WERI-Rb-1 (cell line): ENCODE measurements at regions not wholly inside any gene's neighbourhood (a gene's known extent, or its start where the extent isn't known, plus 50 kb on each side); places are given as distances from the start of the nearest gene placed in this dataset.

Experiments
- DNase-seq: peaks from one replicate; pipeline ENCODE4 v3.0.0-alpha.2; 2020
- H3K27ac ChIP-seq: fragments of 250-450 bp; sonication (Bioruptor Pico); 2 replicates; pipeline ENCODE4 v1.5.1; 2020; ENCODE audit warnings: mild to moderate bottlenecking, moderate library complexity
- H3K27me3 ChIP-seq: fragments of 250-450 bp; sonication (Bioruptor Pico); 2 replicates; pipeline ENCODE4 v1.5.1; 2021; ENCODE audit warnings: mild to moderate bottlenecking, low read depth, moderate library complexity; ENCODE audit not compliant: insufficient read depth, severe bottlenecking
- H3K36me3 ChIP-seq: fragments of 250-450 bp; sonication (Bioruptor Pico); 2 replicates; pipeline ENCODE4 v1.5.1; 2020; ENCODE audit warnings: mild to moderate bottlenecking, moderate library complexity
- H3K4me3 ChIP-seq: 2 replicates; pipeline ENCODE4 v1.5.1; 2011; ENCODE audit warnings: low read depth, mild to moderate bottlenecking, control low read depth, low read length
- H3K9me3 ChIP-seq: fragments of 250-450 bp; sonication (Bioruptor Pico); 2 replicates; pipeline ENCODE4 v1.5.1; 2021; ENCODE audit warnings: mild to moderate bottlenecking, moderate library complexity; ENCODE audit not compliant: severe bottlenecking
- CTCF ChIP-seq: IDR thresholded peaks from 2 replicates; pipeline ENCODE4 v1.5.1; 2011; ENCODE audit warnings: low read depth, mild to moderate bottlenecking, control low read depth, inconsistent platforms, low read length

- no peak for TF ChIP-seq CTCF
- Histone ChIP-seq H3K36me3 (no peaks in the 10 kb centered on the region), H3K4me3 (no peak overlapping the region), H3K27ac (no peak overlapping the region), H3K27me3 (no peaks in the 10 kb centered on the region), H3K9me3 (no peaks in the 10 kb centered on the region)
- no peak for DNase-seq
Measured at GRCh38 chr1:38603907-38604306, 255.7 kb downstream of the RRAGC start.

GRCh38 chr1:38600905-38601304 is 258.7 kb downstream of the RRAGC start:
- H3K4me3 ChIP-seq, result no peak overlapping the region
- no peaks in the 10 kb centered on the region for H3K9me3 ChIP-seq
- H3K36me3 ChIP-seq, result no peaks in the 10 kb centered on the region
- H3K27me3 ChIP-seq, result no peaks in the 10 kb centered on the region
- DNase-seq, result no peak
- TF ChIP-seq CTCF, result no peak
- no peak overlapping the region for H3K27ac ChIP-seq

- no peak overlapping the region for H3K27ac ChIP-seq
- H3K4me3 ChIP-seq, result no peak overlapping the region
- H3K36me3 ChIP-seq, result no peaks in the 10 kb centered on the region
- no peak for TF ChIP-seq CTCF
- H3K27me3 ChIP-seq, result no peaks in the 10 kb centered on the region
- no peaks in the 10 kb centered on the region for H3K9me3 ChIP-seq
- no peak for DNase-seq
Measured at GRCh38 chr1:38600286-38600685, 259.3 kb downstream of the RRAGC start.

GRCh38 chr1:38598118-38598517 is 261.5 kb downstream of the RRAGC start:
- no peaks in the 10 kb centered on the region for H3K36me3 ChIP-seq
- no peak for TF ChIP-seq CTCF
- no peaks in the 10 kb centered on the region for H3K27me3 ChIP-seq
- no peak overlapping the region for H3K27ac ChIP-seq
- H3K4me3 ChIP-seq, result no peak overlapping the region
- no peak for DNase-seq
- no peaks in the 10 kb centered on the region for H3K9me3 ChIP-seq

GRCh38 chr1:38589036-38589435 is 270.5 kb downstream of the RRAGC start:
- peaks cover 2% of the 10 kb centered on the region for H3K9me3 ChIP-seq
- H3K4me3 ChIP-seq, result no peak overlapping the region
- TF ChIP-seq CTCF, result no peak

GRCh38 chr1:38587766-38588165 is 271.8 kb downstream of the RRAGC start:
- Histone ChIP-seq H3K27ac (no peak overlapping the region), H3K27me3 (no peaks in the 10 kb centered on the region), H3K4me3 (no peak overlapping the region), H3K36me3 (no peaks in the 10 kb centered on the region), H3K9me3 (peaks cover 2% of the 10 kb centered on the region)
- no peak for TF ChIP-seq CTCF
- no peak for DNase-seq

More at GRCh38 chr1:38589036-38589435, 270.5 kb downstream of the RRAGC start:
- Histone ChIP-seq H3K27me3 (no peaks in the 10 kb centered on the region), H3K27ac (no peak overlapping the region), H3K36me3 (no peaks in the 10 kb centered on the region)
- no peak for DNase-seq
